Endodermal cell (in vitro differentiated cells): ENCODE measurements at regions not wholly inside any gene's neighbourhood (a gene's known extent, or its start where the extent isn't known, plus 50 kb on each side); places are given as distances from the start of the nearest gene placed in this dataset.

ENCODE experiments used
- DNase-seq: peaks from one replicate; pipeline ENCODE4 v3.0.0-alpha.2; 2017
- H3K27ac ChIP-seq: 2 replicates; pipeline ENCODE4 v1.5.1; 2013; ENCODE audit warnings: mild to moderate bottlenecking, low read depth, low read length, moderate library complexity
- H3K27me3 ChIP-seq: 2 replicates; pipeline ENCODE4 v1.6.1; 2013; ENCODE audit warnings: mild to moderate bottlenecking, low read length, moderate library complexity; ENCODE audit not compliant: insufficient read depth, control insufficient read depth, poor library complexity, severe bottlenecking
- H3K36me3 ChIP-seq: 2 replicates; pipeline ENCODE4 v1.7.0; 2013; ENCODE audit warnings: mild to moderate bottlenecking, low read length, moderate library complexity; ENCODE audit not compliant: control insufficient read depth, insufficient read depth
- H3K4me1 ChIP-seq: one replicate; pipeline ENCODE4 v1.7.0; 2013; ENCODE audit warnings: low read length; ENCODE audit not compliant: control insufficient read depth, insufficient read depth
- H3K4me3 ChIP-seq: 2 replicates; pipeline ENCODE4 v1.5.1; 2013; ENCODE audit warnings: mild to moderate bottlenecking, low read length, moderate library complexity
- H3K9ac ChIP-seq: 2 replicates; pipeline ENCODE4 v1.6.1; 2013; ENCODE audit warnings: mild to moderate bottlenecking, low read length, moderate library complexity; ENCODE audit not compliant: poor library complexity, severe bottlenecking; ENCODE audit errors: extremely low read depth
- H3K9me3 ChIP-seq: 2 replicates; pipeline ENCODE4 v1.6.1; 2013; ENCODE audit warnings: mild to moderate bottlenecking, low read length, moderate library complexity; ENCODE audit not compliant: control insufficient read depth
- H3K27ac Mint-ChIP-seq: 2 replicates; pipeline ENCODE4 v1.8.0; 2020; ENCODE audit warnings: mixed read lengths
- H3K27me3 Mint-ChIP-seq: 2 replicates; pipeline ENCODE4 v1.8.0; 2021; ENCODE audit warnings: mild to moderate bottlenecking, mixed read lengths; ENCODE audit not compliant: insufficient read depth
- H3K36me3 Mint-ChIP-seq: 2 replicates; pipeline ENCODE4 v1.8.0; 2020; ENCODE audit warnings: low read depth, mixed read lengths
- H3K4me1 Mint-ChIP-seq: 2 replicates; pipeline ENCODE4 v1.8.0; 2020; ENCODE audit warnings: mixed read lengths
- H3K4me3 Mint-ChIP-seq: 2 replicates; pipeline ENCODE4 v1.8.0; 2020; ENCODE audit warnings: mild to moderate bottlenecking, moderate library complexity, mixed read lengths
- H3K9me3 Mint-ChIP-seq: 2 replicates; pipeline ENCODE4 v1.8.0; 2020; ENCODE audit warnings: mild to moderate bottlenecking, mixed read lengths
- WGBS, 2 experiments: methylation state at CpG; one replicate each; pipeline versions ENCODE4 v1.1.5 to v1.1.7; 2013; ENCODE audit warnings: missing lambda C conversion rate in 2 of 2, mixed read lengths in 1 of 2; ENCODE audit not compliant: insufficient coverage in 1 of 2, insufficient read length in 1 of 2; 5-methylcytosine and 5-hydroxymethylcytosine counted together
- TF ChIP-seq, protein P1 (sequence below): fragments of 200-600 bp; sonication (generic); conservative IDR thresholded peaks from 2 replicates; pipeline ENCODE4 v1.5.0; 2021; ENCODE audit warnings: antibody characterized with exemption, mild to moderate bottlenecking

DNA sequence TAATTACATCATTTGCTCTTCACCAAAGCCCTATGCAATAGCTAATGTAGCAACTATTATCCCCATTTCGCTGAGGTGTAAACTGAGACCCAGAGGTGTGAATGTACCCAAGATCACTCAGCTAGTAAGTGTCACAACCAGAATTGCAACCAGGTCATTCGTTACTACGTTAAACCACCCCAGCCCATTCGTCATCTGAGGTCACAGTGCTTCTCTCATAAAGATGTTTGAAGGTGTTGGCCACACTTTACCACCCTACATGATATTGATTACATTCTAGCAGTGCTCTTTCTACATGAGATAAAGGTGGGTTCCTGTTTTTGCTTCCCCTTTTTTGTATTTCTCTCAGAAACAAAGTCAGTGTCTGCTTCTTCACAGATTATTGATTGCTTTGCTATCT, 195.3 kb downstream of the ZBTB18 start:
- peak; percentile 10 for DNase-seq
- Mint-ChIP-seq H3K4me1 (peaks cover 4% of the 10 kb centered on the region), H3K27ac (no peak overlapping the region), H3K4me3 (no peak overlapping the region), H3K36me3 (no peaks in the 10 kb centered on the region), H3K9me3 (no peaks in the 10 kb centered on the region), H3K27me3 (no peaks in the 10 kb centered on the region)
- H3K4me1 ChIP-seq = peaks cover 3% of the 10 kb centered on the region
- H3K36me3 ChIP-seq = no peaks in the 10 kb centered on the region
- no peak overlapping the region for H3K27ac ChIP-seq
- TF ChIP-seq, protein P1, sequence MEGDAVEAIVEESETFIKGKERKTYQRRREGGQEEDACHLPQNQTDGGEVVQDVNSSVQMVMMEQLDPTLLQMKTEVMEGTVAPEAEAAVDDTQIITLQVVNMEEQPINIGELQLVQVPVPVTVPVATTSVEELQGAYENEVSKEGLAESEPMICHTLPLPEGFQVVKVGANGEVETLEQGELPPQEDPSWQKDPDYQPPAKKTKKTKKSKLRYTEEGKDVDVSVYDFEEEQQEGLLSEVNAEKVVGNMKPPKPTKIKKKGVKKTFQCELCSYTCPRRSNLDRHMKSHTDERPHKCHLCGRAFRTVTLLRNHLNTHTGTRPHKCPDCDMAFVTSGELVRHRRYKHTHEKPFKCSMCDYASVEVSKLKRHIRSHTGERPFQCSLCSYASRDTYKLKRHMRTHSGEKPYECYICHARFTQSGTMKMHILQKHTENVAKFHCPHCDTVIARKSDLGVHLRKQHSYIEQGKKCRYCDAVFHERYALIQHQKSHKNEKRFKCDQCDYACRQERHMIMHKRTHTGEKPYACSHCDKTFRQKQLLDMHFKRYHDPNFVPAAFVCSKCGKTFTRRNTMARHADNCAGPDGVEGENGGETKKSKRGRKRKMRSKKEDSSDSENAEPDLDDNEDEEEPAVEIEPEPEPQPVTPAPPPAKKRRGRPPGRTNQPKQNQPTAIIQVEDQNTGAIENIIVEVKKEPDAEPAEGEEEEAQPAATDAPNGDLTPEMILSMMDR = no peak
- H3K9me3 ChIP-seq = no peaks in the 10 kb centered on the region
- WGBS, 2 experiments = 94 to 96% methylated on average over 2 to 4 of the region's 4 CpGs
- H3K9ac ChIP-seq = no peak overlapping the region
- no peak overlapping the region for H3K4me3 ChIP-seq
- no peaks in the 10 kb centered on the region for H3K27me3 ChIP-seq

DNA sequence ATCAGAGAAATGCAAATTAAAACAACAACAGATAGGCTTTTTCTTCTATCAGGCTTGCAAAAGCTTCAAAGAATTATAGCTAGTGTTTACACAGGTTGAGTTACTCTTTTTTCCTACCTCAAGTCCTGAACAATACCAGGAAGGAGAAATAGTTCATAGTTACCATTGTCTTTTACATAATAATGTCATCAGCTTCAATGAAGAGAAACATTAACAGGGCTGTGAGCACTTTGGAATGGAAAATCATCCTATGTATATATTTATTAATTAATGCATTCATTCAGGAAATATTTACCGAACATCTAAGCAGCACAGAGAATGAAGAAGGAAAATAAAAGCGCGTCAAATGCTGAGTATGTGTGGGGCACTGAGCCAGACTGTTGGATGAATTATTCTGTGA, 197.3 kb downstream of the ZBTB18 start:
- peaks cover 3% of the 10 kb centered on the region for H3K4me1 ChIP-seq
- no peak for DNase-seq
- 97 to 98% methylated on average over 3 of the region's 3 CpGs for WGBS, 2 experiments
- Mint-ChIP-seq H3K4me1 (no peaks in the 10 kb centered on the region), H3K9me3 (no peaks in the 10 kb centered on the region), H3K36me3 (no peaks in the 10 kb centered on the region), H3K4me3 (no peak overlapping the region), H3K27me3 (no peaks in the 10 kb centered on the region), H3K27ac (no peak overlapping the region)
- no peaks in the 10 kb centered on the region for H3K27me3 ChIP-seq
- H3K9ac ChIP-seq = no peak overlapping the region
- no peaks in the 10 kb centered on the region for H3K9me3 ChIP-seq
- H3K27ac ChIP-seq = no peak overlapping the region
- no peaks in the 10 kb centered on the region for H3K36me3 ChIP-seq
- TF ChIP-seq, protein P1 = no peak
- no peak overlapping the region for H3K4me3 ChIP-seq

DNA sequence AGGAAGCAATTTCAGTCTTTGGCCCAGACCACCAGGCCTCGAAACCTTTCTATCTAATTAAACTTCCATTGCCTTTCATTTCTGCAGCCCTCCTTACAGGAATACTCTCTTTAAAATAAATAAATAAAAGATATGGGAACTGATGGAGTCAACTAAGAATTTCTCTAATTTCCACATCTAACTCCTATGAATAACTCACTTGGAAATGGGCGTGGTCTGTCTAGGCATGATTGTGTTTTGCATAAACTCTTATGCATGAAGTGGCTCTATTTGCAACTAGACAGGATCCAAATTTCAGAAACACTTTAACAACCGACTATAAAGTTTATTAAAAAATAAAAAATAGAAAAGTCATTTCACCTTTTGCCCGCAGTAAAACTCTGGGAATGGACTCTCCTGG, 199.5 kb downstream of the ADSS2 start:
- no peaks in the 10 kb centered on the region for H3K27me3 Mint-ChIP-seq
- H3K4me1 Mint-ChIP-seq = no peaks in the 10 kb centered on the region
- Histone ChIP-seq H3K27me3 (no peaks in the 10 kb centered on the region), H3K36me3 (no peaks in the 10 kb centered on the region), H3K9me3 (no peaks in the 10 kb centered on the region), H3K27ac (no peak overlapping the region), H3K9ac (no peak overlapping the region), H3K4me3 (no peak overlapping the region), H3K4me1 (peaks cover 3% of the 10 kb centered on the region)
- H3K36me3 Mint-ChIP-seq = no peaks in the 10 kb centered on the region
- 90 to 100% methylated on average over 1 to 4 of the region's 4 CpGs for WGBS, 2 experiments
- no peaks in the 10 kb centered on the region for H3K9me3 Mint-ChIP-seq
- no peak for DNase-seq
- TF ChIP-seq, protein P1 = no peak
- H3K4me3 Mint-ChIP-seq = no peak overlapping the region
- no peak overlapping the region for H3K27ac Mint-ChIP-seq
